ENCODE measurements at regions not wholly inside any gene's neighbourhood (a gene's known extent, or its start where the extent isn't known, plus 50 kb on each side); places are given as distances from the start of the nearest gene placed in this dataset.

- TF ChIP-seq RAD21 (IDR thresholded peaks at IDR 0.05; ENCODE audit: low read depth): peak; percentile 20; the same call in 1 of the 2 replicates
These were observed 944.5 kb downstream of the SPATA31A6 start for GRCh38 chr9:43127949-43128348.

DNA sequence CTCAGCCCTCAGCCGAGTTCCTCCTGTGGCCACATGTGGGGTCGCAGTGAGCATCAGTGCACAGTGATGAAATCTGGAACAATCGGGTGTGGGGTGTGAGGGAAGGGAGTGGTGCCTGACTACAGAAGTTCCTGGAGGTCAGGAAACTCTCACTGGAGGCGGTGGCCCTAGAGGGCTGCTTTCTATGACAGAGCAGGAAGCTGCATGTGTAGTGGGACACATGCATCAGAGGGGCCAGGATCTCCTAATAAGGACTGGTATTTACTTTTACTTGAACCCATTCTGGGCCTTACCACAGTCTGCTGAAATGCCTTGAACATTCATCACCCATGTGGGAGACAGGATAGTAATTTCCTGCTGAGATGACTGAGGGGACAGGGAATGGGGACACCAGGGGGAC is 952.0 kb downstream of the SPATA31A6 start:
- TF ChIP-seq NFIC (IDR thresholded peaks at IDR 0.05) (0 out of 2 replicates have a peak, but pooled peaks have one; percentile 34), FOXM1 (IDR thresholded peaks at IDR 0.05; ENCODE audit: borderline replicate concordance, low read depth) (peak; percentile 72), EP300 (IDR thresholded peaks at IDR 0.05; ENCODE audit: borderline replicate concordance) (peak; percentile 86), TCF12 (IDR thresholded peaks at IDR 0.05; ENCODE audit: low read depth) (peak; percentile 79; the same call in 1 of the 2 replicates), TEAD4 (IDR thresholded peaks at IDR 0.05) (peak; percentile 76)

DNA sequence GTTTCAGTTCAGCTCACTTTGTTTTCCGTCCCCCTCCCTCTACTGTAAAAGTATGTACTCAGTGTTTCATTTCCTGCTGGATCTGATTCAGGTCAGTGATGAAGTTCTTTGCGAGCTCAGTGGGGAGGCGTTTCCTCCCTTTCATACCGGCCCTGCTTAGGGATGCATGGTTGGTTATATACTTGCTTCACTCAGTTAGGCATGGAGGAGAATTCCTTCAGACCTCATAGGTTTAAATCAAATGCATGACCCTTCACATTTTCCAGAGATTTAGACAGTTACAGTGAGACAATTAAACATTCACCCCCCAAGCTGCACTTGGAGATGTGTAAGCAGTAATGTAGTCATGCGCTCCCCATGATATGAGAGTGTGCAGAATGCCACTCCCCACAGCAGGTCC is 955.9 kb downstream of the SPATA31A6 start:
- TF ChIP-seq TCF12 (IDR thresholded peaks at IDR 0.05; ENCODE audit: low read depth) (peak; percentile 94), NFIC (IDR thresholded peaks at IDR 0.05) (peak; percentile 52), EP300 (IDR thresholded peaks at IDR 0.05; ENCODE audit: borderline replicate concordance) (peak; percentile 90), TEAD4 (IDR thresholded peaks at IDR 0.05) (peak; percentile 76), FOXM1 (IDR thresholded peaks at IDR 0.05; ENCODE audit: borderline replicate concordance, low read depth) (peak; percentile 90)

- TF ChIP-seq EP300 (IDR thresholded peaks at IDR 0.05; ENCODE audit: borderline replicate concordance) (peak; percentile 61; the same call in 1 of the 2 replicates), FOXM1 (IDR thresholded peaks at IDR 0.05; ENCODE audit: borderline replicate concordance, low read depth) (peak; percentile 48; the same call in 1 of the 2 replicates)
These were observed 956.6 kb downstream of the SPATA31A6 start for GRCh38 chr9:43139878-43140608.
